GM19023 (cell line): ENCODE measurements at regions not wholly inside any gene's neighbourhood (a gene's known extent, or its start where the extent isn't known, plus 50 kb on each side); places are given as distances from the start of the nearest gene placed in this dataset.

ENCODE experiments used
- ATAC-seq: cut with Tn5 transposase; IDR thresholded peaks from one replicate; pipeline ENCODE4 v1.9.1; 2021; ENCODE audit warnings: mild to moderate bottlenecking, moderate library complexity; ENCODE audit not compliant: unreplicated experiment

DNA sequence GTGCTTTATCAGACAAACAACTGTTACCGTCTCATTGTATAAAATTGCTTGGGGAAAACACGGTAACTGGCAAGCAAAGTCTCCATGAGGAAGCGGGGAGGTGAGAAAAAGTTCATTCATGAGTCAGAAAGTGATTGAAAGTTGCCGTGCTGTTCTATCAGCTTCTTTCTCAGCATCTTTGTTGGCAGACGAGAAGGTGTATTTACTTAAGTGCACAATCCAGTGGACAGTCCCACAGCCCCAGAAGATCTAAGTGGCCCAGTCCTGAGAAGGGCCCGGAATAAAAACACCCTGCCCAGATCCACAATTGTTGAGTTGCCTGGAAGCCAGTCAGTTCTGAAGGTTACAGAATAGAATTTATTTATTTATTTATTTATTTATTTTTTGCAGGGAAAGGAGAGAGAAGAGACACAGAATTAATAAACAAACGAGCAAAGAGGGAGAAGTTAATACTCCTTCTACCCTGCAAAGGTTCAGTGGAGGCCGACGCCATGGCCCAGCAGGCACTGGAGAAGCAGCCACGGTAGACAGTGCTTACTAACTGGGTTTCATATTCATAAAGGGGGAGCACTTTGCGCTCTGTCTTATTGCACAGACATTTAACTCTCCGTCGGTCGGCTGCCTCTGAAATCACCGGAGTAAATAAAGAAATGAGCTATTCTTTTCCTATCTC lies 676.0 kb upstream of the SALL3 start:
- no peak for ATAC-seq

DNA sequence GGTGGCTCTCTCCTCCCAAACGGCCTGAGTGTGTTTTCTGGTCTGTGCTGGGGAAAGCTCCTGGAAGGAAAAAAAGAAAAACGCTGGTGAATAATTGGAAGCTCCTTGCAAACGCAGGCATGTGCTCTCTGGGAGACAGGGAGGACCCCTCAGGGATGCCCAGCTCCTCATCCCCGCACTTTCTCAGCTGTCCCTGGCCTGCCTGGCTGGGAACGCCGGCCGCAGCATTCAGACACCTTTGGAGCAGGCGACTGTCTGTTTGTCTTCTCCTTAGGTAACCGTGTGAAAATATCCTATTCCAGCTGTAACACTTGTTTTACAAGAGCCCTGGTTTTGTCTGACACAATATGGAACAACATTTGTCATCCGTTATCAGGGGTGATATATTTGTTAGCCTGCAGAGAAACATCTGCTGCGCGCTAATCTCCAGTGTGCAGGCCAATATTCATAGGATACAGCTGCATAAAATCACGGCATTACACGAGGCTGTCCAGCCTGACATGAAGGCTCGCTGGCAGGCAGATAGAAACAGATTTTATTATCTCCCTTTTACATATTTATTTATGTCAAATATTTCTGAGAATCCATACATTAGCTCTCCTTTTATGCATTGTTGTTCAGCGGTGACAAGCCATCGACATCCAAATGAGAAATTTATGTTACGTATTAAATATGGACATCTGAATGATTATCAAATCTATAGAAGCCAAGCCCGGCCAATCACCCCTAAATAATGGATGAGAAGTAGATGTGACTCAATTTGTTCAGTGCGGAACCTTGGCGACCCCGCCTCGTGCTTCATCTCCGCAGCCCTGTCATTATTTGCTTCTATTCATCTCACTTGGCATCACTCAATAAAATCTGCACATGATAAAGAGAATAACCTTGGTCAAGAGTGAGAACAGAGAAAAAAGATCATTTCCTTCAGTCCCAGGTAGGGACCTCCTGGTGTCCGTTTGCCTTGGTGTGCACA lies 675.1 kb upstream of the SALL3 start:
- no peak for ATAC-seq

DNA sequence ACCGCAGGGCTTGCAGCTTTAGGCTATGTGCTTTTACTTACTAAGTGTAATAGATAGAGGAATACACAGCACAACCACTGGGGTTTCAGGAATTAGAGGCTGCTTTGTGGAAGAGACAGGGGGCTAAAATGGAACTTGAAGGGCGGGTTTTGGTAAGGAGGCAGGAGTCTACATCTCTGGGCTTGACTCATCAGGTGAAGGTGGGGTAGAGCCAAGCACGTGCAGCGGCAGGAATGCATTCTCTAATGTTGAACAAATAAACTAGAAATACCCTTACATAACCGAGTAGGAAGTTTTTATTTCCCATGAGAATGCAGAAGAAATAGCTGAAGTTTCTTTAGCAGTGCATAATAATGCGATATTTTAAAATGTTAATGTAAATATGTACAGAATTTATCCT lies 673.8 kb upstream of the SALL3 start:
- no peak for ATAC-seq

DNA sequence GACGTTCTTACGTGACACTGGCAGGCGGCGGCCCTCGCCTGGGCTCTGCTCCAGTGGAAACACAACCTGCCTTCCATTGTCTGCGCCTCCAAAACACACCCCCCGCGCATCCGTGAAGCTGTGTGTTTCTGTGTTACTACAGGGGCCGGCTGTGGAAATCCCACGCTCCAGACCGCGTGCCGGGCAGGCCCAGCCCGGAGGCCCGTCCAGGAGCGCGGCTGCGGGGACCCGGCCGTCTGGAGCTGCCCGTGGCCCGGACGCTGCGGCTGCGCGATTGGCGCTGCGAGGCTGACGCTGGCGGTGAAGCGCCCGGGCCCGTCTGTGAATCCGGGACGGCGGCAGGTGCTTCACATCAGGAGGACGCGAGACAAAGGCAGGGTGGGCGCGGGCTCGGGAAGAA lies 670.3 kb upstream of the SALL3 start:
- ATAC-seq: no peak

DNA sequence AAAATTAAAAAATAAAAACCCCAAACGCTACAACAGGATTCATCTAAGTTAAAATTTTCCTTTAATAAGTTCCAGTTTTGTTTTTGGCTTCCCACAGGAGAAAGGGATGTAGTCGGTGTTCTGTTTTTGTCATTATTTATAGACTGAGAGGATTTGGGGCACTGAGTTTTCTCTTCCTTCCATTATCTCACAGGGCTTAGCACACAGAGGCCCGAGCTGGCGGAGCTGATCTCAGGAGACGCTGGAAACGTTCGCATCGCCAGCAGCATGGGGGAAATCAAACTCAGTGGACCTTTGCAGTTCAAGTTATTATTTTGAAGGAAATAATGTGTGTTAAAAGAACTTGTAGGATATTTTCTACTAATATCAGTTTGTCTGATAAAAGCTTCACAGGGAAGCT lies 669.7 kb upstream of the SALL3 start:
- ATAC-seq: no peak

DNA sequence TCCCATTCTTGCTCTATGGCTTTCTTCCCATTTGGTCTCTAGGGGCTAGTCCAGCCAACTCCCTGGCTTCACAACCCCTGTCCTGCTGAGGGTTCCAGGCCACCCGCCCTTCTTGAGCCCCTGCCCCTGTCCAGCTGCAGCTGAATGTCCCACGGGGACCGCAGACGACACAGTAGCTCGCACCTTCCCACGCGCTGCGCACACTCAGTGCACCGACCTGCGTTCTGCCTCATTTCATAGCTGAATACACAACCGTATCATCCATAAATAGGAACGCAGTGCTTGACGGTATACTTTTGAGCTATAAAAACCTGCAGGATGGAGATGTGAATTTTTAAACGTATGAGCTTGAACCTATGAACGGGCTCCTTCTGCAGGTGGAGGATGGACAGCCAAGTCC lies 660.4 kb upstream of the SALL3 start:
- ATAC-seq: no peak

DNA sequence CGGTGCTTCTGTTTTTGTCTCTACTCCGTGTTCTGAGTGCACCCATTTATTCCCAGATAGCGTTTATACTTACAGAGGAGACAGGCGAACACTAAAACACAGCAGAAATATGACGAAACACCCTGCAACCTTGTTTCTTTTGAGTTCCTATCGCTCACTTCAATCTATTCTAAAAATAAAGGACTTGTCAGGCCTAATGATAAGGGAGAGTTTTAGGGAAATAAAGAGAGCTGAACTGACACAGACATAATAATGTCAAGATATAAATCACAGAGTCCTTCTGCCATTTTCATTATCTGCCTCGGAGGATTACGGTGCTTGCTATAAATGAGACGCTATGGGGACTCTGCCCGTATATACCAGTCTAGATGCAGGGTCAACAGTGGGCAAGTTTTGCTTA lies 659.7 kb upstream of the SALL3 start:
- ATAC-seq: no peak

DNA sequence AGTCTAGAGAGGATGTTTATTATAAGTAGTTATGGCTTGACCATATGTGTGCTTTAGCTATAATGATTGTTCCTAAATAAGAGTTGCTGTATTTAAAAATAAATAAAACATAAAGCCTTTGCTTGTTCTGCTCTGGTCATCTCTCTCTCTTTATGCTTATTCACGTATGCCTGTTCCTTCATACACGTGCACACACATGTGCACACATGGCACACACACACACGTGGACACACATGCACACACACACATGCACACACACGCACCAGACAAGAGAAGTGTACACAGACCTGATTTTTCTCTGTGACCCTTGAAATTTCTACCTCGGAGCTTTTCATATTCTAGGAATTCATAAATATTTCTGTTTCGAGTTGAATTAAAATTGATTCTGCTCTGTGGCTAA lies 658.2 kb upstream of the SALL3 start:
- no peak for ATAC-seq

DNA sequence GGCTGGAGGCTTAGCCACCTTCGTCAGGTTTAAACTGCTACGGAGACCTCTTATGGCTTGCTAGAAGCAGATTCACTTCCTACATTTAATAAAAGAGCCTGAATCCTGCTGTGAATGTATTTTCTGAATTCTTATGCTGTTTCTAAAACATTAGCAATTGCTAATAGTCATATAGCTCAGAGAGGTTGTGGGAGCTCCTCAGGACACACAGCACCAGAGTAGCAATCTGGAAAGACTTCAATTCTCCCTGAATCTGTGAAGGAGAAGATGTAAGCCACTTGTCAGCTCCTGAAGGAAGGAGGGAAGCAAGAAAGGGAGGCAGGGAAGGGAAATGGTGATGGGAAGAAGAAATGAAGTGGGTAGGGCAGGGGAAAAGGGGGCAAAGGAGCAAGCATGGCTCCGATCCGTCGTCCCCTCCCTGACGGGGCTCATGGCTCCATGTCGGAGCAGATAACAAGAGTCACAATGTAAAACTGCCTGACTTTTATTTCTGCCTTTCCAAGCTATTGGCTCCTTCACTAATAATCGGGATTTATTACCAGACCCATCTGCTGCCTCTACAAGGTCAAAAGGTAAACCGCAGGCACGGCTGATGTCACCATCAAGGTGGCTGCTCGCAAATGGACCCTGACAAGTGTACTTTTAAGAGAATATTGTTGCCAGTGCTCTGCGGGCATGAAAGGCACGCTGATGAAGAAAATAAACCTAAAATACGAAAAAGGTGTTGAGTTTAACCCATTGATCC lies 656.0 kb upstream of the SALL3 start:
- no peak for ATAC-seq

DNA sequence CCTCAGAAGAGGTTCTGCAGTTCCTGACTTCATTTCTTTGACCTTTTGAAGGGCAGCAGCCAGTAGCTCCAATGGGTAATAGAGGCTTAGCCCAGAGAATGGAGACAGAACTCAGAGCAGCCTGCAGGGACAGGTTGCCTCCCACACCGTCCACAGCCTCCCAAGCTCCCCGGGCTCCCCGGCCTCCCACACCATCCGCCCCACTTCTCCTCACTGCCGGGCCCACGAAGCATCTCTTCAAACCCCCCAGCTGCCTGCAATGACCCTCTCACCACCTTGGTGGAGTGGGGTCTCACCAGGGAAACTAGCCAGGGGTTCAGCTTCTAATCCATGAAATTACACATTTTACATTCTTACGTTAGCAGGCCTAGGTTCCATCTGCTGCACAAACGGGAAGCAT lies 652.0 kb upstream of the SALL3 start:
- ATAC-seq: no peak

DNA sequence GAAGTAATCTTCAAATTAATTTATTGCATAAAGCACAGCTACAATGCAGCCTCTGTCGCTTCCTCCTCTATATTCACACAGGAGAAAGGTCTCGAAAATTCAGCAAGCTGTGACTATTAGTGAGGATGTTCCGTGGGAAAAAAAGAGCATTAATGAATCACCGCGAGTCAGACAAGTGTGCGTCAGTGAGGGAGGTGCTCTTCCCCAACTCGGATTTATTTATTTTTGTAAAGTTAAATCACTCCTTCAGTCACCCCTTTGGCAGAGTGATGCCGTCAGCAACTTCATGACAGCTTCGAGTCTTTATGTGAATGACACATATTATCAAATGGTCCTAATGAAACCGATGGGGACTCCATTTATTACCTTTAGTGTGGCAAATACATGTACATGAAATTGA lies 648.9 kb upstream of the SALL3 start:
- no peak for ATAC-seq

DNA sequence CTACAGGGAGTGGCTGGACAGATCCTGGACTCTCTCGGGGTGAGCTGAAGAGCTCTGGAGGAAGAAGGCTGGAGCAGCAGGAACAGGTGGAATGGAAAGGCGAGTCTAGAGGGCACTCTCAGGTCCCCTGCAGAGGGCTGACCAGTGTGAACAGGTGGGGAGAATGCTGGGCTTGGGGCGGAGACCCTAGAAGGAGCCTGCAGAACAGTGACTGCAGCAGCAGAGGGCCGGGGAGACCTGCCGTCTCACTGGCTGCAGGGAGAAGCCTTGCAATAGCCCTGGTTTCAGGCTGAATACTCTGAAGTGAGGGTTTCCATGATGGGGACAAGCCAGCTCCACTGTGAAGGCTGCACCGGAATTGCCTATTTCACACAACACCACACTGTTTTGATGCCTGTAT lies 626.7 kb upstream of the SALL3 start:
- ATAC-seq: no peak

DNA sequence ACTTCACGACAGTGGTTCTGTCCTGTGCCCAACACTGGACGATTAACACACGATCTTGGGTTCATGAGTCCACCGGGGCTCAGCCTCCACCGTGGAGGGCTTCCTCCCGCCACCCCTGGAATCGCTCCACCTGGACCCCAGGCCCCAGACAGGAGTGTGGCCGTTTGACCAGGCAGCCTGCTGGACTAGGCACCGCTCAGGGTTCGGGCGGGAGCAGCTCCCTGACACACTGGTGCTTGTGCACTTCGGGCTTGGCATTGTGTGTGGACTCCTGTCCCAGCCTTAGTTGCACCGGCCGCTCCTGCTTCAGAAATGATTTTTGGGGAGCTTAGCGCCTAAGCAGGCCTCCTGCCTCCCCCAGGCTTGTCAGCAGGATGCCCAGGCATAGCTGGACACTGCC lies 617.4 kb upstream of the SALL3 start:
- ATAC-seq: no peak

DNA sequence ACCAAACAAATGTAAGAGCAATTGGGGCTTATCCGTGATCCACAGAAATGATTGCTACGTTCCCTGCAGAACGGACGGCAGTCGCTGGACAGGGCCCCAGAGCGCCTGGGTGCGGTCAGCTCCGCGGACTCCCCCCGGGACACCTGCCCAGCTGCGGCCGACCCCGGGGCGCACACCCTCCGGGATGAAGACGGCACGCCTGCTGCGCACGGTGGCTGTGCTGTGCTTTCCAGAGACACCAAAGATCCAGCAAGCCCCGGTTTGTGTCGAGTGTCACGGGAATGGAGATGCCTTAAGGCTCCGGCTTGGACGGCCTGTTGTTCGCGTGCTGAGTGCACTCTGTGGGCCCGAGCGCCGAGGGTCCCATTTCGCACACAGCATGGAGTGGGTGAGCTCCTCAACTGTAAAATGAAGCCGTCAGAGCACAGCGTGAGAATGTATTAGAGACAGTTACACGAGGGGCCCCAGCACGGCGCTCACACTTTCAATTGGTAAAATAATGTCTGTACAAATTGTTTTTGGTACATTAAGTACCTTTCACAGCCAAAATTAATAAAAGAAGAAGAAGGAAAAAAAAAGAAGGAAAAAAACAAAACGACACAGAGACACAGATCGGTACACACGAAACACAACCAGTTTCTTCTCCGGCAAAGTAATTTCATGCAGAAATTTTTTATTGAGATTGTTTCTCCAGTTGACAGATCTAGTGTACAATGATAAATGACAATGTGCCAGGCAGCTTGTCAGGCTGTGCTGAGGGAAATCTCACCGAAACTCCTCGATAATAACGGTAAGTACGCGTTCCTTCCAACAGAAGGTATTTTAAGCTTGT lies 615.8 kb upstream of the SALL3 start:
- ATAC-seq: no peak

DNA sequence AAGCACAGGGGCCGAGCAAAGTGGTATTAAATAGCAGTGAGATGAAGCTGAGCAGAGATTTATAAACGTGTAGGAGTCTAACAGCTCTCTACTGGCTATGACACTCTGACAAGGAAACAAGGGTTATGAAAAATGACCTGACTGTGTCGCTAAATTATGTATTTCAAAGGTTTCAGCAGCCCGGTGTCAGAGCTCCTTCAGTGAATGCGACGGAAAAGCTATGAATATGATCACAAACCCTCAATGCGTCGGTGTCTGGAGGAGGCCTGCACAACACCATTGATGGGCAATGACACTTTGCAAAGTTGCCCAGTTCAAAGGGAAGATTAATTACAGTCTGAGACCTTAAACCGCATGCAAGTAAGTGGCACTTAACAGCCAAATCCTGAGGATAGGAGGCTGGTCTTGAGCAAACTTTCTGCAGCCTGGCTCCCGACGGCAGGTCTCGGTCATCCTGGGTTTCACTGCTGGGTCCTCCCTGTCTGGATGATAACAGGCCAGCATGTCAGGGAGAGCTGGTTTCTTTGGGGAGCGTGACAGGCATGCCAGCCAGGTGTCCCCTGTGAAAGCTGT lies 615.1 kb upstream of the SALL3 start:
- ATAC-seq: no peak

DNA sequence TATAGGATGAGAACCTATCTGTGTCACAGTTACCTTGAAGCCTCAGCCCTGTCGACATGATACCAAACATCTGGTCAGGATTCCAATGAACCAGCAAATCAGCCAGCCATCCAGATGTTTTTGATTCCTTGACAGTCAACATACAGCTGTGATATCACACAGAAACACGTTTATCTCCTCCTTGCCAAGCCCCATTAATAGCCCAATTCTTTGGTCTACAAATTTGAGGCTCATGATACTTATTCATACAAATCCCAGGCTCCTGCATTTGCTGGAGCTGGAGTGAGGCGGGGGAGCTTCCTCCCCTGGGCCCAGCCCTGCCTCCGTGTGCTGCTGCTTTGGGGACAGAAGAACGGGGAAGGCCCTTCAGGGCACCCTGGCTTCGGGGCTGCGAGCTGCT lies 611.6 kb upstream of the SALL3 start:
- ATAC-seq: no peak

DNA sequence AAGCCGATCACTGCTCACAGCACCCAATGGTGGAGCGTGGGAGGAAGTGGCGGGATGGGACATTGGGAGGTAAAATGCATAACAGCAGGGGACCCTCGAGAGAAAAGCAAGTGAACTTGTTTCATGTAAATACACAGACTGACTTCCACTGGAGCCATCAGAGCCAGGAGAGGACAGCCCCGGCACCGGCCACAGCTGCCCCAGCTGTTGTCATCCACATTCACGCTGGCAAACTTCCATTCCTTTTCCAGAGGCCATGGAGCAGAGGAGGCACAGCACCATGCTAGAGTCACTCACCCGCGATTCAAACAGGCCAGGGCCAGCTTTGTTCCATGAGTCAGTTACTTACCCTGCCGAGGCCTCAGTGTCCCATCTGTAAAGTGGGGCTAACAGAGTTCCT lies 610.9 kb upstream of the SALL3 start:
- no peak for ATAC-seq

DNA sequence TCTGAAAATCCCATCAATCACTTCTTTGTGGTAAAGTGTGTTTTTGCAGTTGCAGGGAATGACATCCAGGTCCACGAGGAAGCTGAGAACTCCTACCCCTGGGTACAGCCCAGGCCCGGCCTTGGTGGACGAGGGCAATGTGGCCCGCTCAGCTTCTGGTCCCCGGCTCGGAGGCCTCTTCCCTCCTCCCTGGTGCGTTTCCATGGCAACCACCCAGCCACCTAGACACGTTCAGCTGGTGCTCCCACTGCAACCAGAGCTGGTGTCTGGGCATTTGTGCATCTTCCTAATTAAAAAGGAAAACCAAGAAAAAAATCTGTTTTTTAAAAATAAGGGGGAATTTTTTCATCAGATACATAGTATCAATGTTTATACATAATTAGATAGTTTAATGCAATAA lies 603.6 kb upstream of the SALL3 start:
- ATAC-seq: no peak

DNA sequence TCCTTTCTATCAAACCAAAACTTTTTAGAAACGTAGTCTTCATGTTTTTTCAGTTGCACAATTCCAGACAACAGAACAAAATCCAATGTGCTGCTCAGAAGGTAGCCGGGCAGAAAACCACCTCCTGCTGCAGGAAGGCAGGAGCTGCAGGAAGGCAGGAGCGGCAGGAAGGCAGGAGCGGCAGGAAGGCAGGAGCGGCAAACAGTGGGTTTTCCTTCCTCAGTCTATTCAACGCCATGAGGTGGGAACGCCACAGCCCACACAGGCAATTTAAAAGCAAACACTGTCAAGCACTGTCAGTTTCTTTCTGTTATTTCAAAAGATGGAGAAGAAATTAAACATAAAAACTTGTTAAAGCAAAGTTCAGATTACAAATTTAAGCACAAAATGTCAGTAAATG lies 601.2 kb upstream of the SALL3 start:
- ATAC-seq: no peak

DNA sequence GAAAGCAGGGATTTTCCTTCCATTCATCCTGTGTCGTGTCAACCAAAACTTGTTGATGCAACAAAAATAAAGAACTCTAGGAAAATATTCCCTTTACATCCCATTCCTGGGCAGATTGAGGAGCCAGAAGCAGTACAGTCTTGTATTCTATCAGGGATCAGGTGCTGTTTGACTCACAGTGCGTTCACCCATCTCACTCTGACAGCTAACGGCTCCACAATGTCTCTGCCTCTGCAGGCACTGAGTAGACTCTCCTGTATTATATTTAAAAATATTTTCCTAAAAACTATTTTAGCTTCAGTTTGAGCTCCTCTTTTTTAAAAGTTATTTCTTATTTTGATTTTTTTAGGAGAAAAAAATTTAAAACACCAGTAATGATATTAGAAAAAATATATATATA lies 600.6 kb upstream of the SALL3 start:
- no peak for ATAC-seq
